ENCODE measurements at regions not wholly inside any gene's neighbourhood (a gene's known extent, or its start where the extent isn't known, plus 50 kb on each side); places are given as distances from the start of the nearest gene placed in this dataset.
"Not testable (repeated sequence)": the region's sequence is repeated elsewhere in the genome, so short reads cannot be mapped to it uniquely, and the experiment has no call there.

- DNase-seq (ENCODE audit: low spot score): no peak
Observed at GRCh38 chr7:119861385-119861784, 411.6 kb upstream of the KCND2 start.

GRCh38 chr7:119868387-119868786, 404.6 kb upstream of the KCND2 start:
- DNase-seq (ENCODE audit: low spot score): no peak

GRCh38 chr7:119879835-119880234, 393.1 kb upstream of the KCND2 start:
- no peak for DNase-seq (ENCODE audit: low spot score)

- no peak for DNase-seq (ENCODE audit: low spot score)
Observed at GRCh38 chr7:119886007-119886406, 387.0 kb upstream of the KCND2 start.

GRCh38 chr7:119886525-119886924, 386.4 kb upstream of the KCND2 start:
- not testable (repeated sequence) for DNase-seq (ENCODE audit: low spot score)

- DNase-seq (ENCODE audit: low spot score): no peak
Observed at GRCh38 chr7:119888251-119888650, 384.7 kb upstream of the KCND2 start.

- DNase-seq (ENCODE audit: low spot score): no peak
Observed at GRCh38 chr7:119890631-119891030, 382.3 kb upstream of the KCND2 start.

- DNase-seq (ENCODE audit: low spot score): no peak
Observed at GRCh38 chr7:119895320-119895719, 377.7 kb upstream of the KCND2 start.

- no peak for DNase-seq (ENCODE audit: low spot score)
Observed at GRCh38 chr7:119896386-119896785, 376.6 kb upstream of the KCND2 start.

GRCh38 chr7:119900996-119901672, 371.8 kb upstream of the KCND2 start:
- no peak for DNase-seq (ENCODE audit: low spot score)

GRCh38 chr7:119903085-119903484, 369.9 kb upstream of the KCND2 start:
- DNase-seq (ENCODE audit: low spot score): no peak

GRCh38 chr7:119905495-119905894, 367.5 kb upstream of the KCND2 start:
- DNase-seq (ENCODE audit: low spot score): no peak

- no peak for DNase-seq (ENCODE audit: low spot score)
Observed at GRCh38 chr7:119908948-119909347, 364.0 kb upstream of the KCND2 start.

GRCh38 chr7:119914119-119914518, 358.9 kb upstream of the KCND2 start:
- DNase-seq (ENCODE audit: low spot score): not testable (repeated sequence)

GRCh38 chr7:119916501-119916900, 356.5 kb upstream of the KCND2 start:
- no peak for DNase-seq (ENCODE audit: low spot score)

GRCh38 chr7:119918185-119918584, 354.8 kb upstream of the KCND2 start:
- DNase-seq (ENCODE audit: low spot score): no peak

- DNase-seq (ENCODE audit: low spot score): no peak
Observed at GRCh38 chr7:119919986-119920385, 353.0 kb upstream of the KCND2 start.

GRCh38 chr7:119925581-119926289, 347.2 kb upstream of the KCND2 start:
- no peak for DNase-seq (ENCODE audit: low spot score)

- no peak for DNase-seq (ENCODE audit: low spot score)
Observed at GRCh38 chr7:119929891-119930290, 343.1 kb upstream of the KCND2 start.

GRCh38 chr7:119931230-119931824, 341.6 kb upstream of the KCND2 start:
- DNase-seq (ENCODE audit: low spot score): no peak

- DNase-seq (ENCODE audit: low spot score): no peak
Observed at GRCh38 chr7:119935418-119936025, 337.5 kb upstream of the KCND2 start.

- DNase-seq (ENCODE audit: low spot score): no peak
Observed at GRCh38 chr7:119936836-119937235, 336.1 kb upstream of the KCND2 start.

GRCh38 chr7:119937745-119938144, 335.2 kb upstream of the KCND2 start:
- no peak for DNase-seq (ENCODE audit: low spot score)

Measured in ureter (tissue), 1 donor.